ENCODE measurements at regions not wholly inside any gene's neighbourhood (a gene's known extent, or its start where the extent isn't known, plus 50 kb on each side); places are given as distances from the start of the nearest gene placed in this dataset.

GRCh38 chr13:42658019-42658418 lies 84.1 kb downstream of the TNFSF11 start:
- no peak for DNase-seq
- TF ChIP-seq POLR2A (IDR thresholded peaks at IDR 0.05; ENCODE audit: low read length) (no peak), GATA1 (IDR thresholded peaks at IDR 0.05; ENCODE audit: low read depth, low read length) (no peak)

GRCh38 chr13:42660333-42660965 lies 86.5 kb downstream of the TNFSF11 start:
- no peak for DNase-seq
- TF ChIP-seq GATA1 (IDR thresholded peaks at IDR 0.05; ENCODE audit: low read depth, low read length), result no peak
- TF ChIP-seq POLR2A (IDR thresholded peaks at IDR 0.05; ENCODE audit: low read length), result no peak

GRCh38 chr13:42667638-42668037 lies 93.7 kb downstream of the TNFSF11 start:
- no peak for TF ChIP-seq POLR2A (IDR thresholded peaks at IDR 0.05; ENCODE audit: low read length)
- TF ChIP-seq GATA1 (IDR thresholded peaks at IDR 0.05; ENCODE audit: low read depth, low read length), result no peak
- DNase-seq, result no peak

GRCh38 chr13:42671502-42671901 lies 97.5 kb downstream of the TNFSF11 start:
- TF ChIP-seq GATA1 (IDR thresholded peaks at IDR 0.05; ENCODE audit: low read depth, low read length) (no peak), POLR2A (IDR thresholded peaks at IDR 0.05; ENCODE audit: low read length) (no peak)
- no peak for DNase-seq

DNA sequence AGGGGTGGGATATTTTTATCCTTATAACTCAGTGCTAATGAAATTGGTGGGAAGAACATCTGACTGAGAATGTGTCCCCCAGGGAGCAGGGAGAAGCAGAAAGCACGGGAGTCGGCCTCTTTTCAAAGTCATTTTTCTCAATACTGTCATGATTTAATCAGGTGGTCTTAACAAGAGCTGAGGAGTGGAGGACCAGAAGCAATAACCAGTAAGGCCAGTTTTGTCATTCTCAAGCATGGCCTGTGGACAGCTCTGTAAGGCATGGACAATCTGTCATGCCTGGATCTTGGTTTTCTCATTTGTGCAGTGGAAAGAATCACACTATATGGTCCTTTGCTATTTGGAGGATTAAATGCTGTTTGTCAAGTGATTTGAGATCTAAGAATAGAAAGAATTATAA lies 99.7 kb downstream of the TNFSF11 start:
- DNase-seq, result no peak
- TF ChIP-seq GATA1 (IDR thresholded peaks at IDR 0.05; ENCODE audit: low read depth, low read length) (no peak), POLR2A (IDR thresholded peaks at IDR 0.05; ENCODE audit: low read length) (no peak)

GRCh38 chr13:42680748-42681147 lies 100.6 kb upstream of the FAM216B start:
- TF ChIP-seq POLR2A (IDR thresholded peaks at IDR 0.05; ENCODE audit: low read length) (no peak), GATA1 (IDR thresholded peaks at IDR 0.05; ENCODE audit: low read depth, low read length) (no peak)
- DNase-seq, result no peak

- TF ChIP-seq GATA1 (IDR thresholded peaks at IDR 0.05; ENCODE audit: low read depth, low read length), result no peak
- no peak for TF ChIP-seq POLR2A (IDR thresholded peaks at IDR 0.05; ENCODE audit: low read length)
Observed at GRCh38 chr13:42681326-42682100, 99.9 kb upstream of the FAM216B start.

GRCh38 chr13:42684226-42684625 lies 97.2 kb upstream of the FAM216B start:
- DNase-seq, result no peak
- TF ChIP-seq GATA1 (IDR thresholded peaks at IDR 0.05; ENCODE audit: low read depth, low read length) (no peak), POLR2A (IDR thresholded peaks at IDR 0.05; ENCODE audit: low read length) (no peak)

More at GRCh38 chr13:42681326-42682100, 99.9 kb upstream of the FAM216B start:
- DNase-seq, result no peak

GRCh38 chr13:42685751-42686150 lies 95.6 kb upstream of the FAM216B start:
- no peak for DNase-seq
- no peak for TF ChIP-seq POLR2A (IDR thresholded peaks at IDR 0.05; ENCODE audit: low read length)
- TF ChIP-seq GATA1 (IDR thresholded peaks at IDR 0.05; ENCODE audit: low read depth, low read length), result no peak

GRCh38 chr13:42686165-42686564 lies 95.2 kb upstream of the FAM216B start:
- TF ChIP-seq POLR2A (IDR thresholded peaks at IDR 0.05; ENCODE audit: low read length) (no peak), GATA1 (IDR thresholded peaks at IDR 0.05; ENCODE audit: low read depth, low read length) (no peak)
- DNase-seq, result no peak

GRCh38 chr13:42688821-42689220 lies 92.6 kb upstream of the FAM216B start:
- TF ChIP-seq POLR2A (IDR thresholded peaks at IDR 0.05; ENCODE audit: low read length) (no peak), GATA1 (IDR thresholded peaks at IDR 0.05; ENCODE audit: low read depth, low read length) (no peak)
- DNase-seq, result no peak

DNA sequence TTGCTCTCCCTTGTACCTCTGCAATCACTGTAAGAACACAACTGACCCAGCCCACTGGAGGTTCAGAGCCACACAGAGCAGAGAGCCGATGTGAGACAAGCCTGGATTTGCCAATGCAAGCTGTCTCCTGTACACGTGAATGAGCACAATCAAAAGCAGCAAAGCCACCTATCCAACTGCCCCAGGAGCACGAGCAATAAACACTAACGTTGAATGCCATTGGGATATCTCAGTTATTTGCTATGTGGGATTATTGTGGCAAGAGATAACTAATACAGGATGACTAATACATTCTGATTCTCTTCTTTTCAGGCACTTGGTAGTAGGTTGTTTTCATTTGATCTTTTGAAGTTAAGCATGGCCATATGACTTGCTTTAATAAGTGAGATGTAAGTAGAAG lies 85.2 kb upstream of the FAM216B start:
- DNase-seq, result no peak
- TF ChIP-seq GATA1 (IDR thresholded peaks at IDR 0.05; ENCODE audit: low read depth, low read length) (no peak), POLR2A (IDR thresholded peaks at IDR 0.05; ENCODE audit: low read length) (no peak)

DNA sequence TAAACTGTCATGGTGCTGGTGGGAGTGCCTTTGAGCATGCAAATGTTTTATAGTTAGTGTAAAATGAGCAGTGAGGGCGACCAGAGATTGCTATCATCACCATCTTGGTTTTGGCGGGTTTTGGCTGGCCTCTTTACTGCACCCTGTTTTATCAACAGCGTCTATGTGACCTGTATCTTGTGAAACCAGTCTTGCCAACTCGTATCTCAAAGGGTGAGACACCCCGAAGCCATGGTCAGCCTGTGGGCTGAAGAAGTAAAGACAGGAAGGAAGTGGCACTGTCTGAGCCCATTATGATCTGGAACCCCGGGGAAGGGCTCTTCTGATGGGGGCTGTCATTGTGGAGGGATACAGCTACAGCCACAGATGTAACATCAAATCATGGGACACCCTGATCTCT lies 81.5 kb upstream of the FAM216B start:
- no peak for DNase-seq
- TF ChIP-seq GATA1 (IDR thresholded peaks at IDR 0.05; ENCODE audit: low read depth, low read length), result no peak
- TF ChIP-seq POLR2A (IDR thresholded peaks at IDR 0.05; ENCODE audit: low read length), result no peak

- no peak for DNase-seq
- TF ChIP-seq POLR2A (IDR thresholded peaks at IDR 0.05; ENCODE audit: low read length) (no peak), GATA1 (IDR thresholded peaks at IDR 0.05; ENCODE audit: low read depth, low read length) (no peak)
Observed at GRCh38 chr13:42702716-42703115, 78.7 kb upstream of the FAM216B start.

DNA sequence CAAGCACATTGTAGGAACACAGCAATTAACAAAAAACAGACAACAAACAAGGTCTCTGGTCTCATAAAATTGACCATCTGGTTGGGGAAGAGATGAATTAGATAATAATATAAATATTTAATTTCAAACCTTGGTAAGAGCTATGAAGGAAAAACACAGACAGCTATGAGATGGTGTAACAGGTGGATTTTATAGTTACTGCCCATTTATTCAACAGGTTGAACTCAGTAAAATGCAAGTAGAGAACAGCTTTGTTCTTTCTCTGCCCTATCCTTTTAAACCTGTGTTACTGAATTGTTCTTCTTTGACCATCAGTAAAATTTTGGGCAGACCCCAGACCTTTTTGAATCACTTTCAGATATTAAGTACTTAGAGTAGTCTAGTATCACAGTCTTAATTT lies 77.6 kb upstream of the FAM216B start:
- no peak for DNase-seq
- TF ChIP-seq POLR2A (IDR thresholded peaks at IDR 0.05; ENCODE audit: low read length) (no peak), GATA1 (IDR thresholded peaks at IDR 0.05; ENCODE audit: low read depth, low read length) (no peak)
